ENCODE measurements at regions not wholly inside any gene's neighbourhood (a gene's known extent, or its start where the extent isn't known, plus 50 kb on each side); places are given as distances from the start of the nearest gene placed in this dataset.

DNA sequence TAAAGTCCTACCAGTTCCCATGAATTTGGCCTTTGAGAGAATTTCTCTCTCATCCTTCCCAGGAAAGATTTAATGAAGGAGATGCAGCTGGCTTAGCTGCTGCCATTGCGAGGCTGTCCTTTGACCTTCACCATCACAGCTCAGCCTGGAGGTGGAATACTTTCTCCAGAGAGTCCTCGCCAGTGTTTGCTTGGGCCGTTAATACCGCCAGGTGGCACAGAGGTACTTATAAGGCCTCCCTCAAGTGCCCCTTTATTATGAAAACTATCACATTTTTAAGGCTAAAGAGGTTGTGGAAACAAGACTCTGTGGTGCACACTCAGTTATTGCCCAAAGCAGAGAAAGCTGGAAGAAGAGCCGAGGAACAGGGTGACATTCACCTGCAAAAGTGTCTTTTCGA lies 330.6 kb downstream of the CCSER2 start:
- no peak overlapping the region for H3K9ac ChIP-seq (ENCODE audit: low read length in 3 of 3)
- H3K4me1 ChIP-seq (ENCODE audit: control insufficient read depth in 2 of 3, insufficient read depth in 2 of 3, low read depth in 1 of 3, low read length in 3 of 3): no peaks in the 10 kb centered on the region
- no peak overlapping the region for H3K27ac ChIP-seq (ENCODE audit: low read depth in 2 of 2, low read length in 2 of 2)
- H3K36me3 ChIP-seq (ENCODE audit: control insufficient read depth in 2 of 3, insufficient read depth in 3 of 3, low read length in 3 of 3): no peaks in the 10 kb centered on the region
- H3K4me3 ChIP-seq (ENCODE audit: low read length in 3 of 3): no peak overlapping the region
- FAIRE-seq (no peak), DNase-seq (no peak)
- TF ChIP-seq, protein P1, sequence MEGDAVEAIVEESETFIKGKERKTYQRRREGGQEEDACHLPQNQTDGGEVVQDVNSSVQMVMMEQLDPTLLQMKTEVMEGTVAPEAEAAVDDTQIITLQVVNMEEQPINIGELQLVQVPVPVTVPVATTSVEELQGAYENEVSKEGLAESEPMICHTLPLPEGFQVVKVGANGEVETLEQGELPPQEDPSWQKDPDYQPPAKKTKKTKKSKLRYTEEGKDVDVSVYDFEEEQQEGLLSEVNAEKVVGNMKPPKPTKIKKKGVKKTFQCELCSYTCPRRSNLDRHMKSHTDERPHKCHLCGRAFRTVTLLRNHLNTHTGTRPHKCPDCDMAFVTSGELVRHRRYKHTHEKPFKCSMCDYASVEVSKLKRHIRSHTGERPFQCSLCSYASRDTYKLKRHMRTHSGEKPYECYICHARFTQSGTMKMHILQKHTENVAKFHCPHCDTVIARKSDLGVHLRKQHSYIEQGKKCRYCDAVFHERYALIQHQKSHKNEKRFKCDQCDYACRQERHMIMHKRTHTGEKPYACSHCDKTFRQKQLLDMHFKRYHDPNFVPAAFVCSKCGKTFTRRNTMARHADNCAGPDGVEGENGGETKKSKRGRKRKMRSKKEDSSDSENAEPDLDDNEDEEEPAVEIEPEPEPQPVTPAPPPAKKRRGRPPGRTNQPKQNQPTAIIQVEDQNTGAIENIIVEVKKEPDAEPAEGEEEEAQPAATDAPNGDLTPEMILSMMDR (IDR thresholded peaks at IDR 0.05; ENCODE audit: borderline replicate concordance, extremely low read depth, insufficient read depth): no peak
- H3K9me3 ChIP-seq (ENCODE audit: control insufficient read depth in 2 of 3, insufficient read depth in 1 of 3, low read length in 3 of 3): no peaks in the 10 kb centered on the region
- H3K27me3 ChIP-seq (ENCODE audit: control insufficient read depth, insufficient read depth, low read length): no peaks in the 10 kb centered on the region
- intact Hi-C loops (cut with DNase I): no loop called here

DNA sequence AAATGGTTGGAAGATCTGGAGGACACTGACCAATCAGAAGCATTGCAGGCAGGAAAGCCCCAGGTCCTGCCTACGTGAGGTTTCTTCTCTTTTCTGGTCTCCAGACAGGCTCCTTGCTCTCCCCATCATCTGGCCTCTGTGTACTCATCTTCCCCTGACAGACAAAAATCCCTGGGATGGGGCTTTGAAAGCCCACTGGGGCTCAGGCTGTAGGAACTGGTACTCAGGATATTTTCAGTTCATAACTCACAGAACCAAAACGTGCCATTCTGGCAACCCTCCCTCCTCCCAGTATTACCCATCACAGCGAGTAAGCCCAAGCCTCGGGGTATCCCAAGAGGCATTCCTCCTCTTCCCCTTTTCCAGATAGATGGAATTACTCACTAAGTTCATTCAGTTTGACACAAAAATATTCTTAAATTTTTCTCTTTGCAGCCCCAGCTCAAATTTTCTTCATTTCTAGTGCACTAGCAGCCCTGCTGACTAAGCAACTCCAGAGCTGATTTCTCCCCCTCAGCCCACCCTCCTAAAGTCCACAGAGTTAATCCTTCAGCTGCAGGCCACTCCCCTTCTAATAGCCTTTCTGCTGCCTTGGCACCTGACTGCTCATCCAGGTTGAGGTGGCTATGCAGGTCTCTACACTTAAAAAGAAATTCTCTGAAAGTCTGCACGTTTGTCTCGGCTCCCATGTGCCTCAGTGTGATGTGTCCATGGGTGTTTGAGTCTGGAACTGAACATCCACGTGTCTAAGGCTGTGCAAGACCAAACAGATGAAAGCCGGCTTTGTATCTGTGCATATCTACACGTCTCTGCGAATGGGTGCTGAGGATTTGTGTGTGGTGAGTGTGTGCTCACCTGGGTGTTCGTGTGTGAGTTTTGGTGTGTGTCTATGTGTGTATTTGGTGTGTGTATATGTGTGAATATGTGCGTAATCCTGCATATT lies 331.4 kb downstream of the CCSER2 start:
- intact Hi-C loops (cut with DNase I): no loop called here
- FAIRE-seq (no peak), DNase-seq (peak in 1 of 5 donors; percentile 18)
- no peak overlapping the region for H3K9ac ChIP-seq (ENCODE audit: low read length in 3 of 3)
- no peaks in the 10 kb centered on the region for H3K4me1 ChIP-seq (ENCODE audit: control insufficient read depth in 2 of 3, insufficient read depth in 2 of 3, low read depth in 1 of 3, low read length in 3 of 3)
- no peaks in the 10 kb centered on the region for H3K36me3 ChIP-seq (ENCODE audit: control insufficient read depth in 2 of 3, insufficient read depth in 3 of 3, low read length in 3 of 3)
- no peak overlapping the region for H3K4me3 ChIP-seq (ENCODE audit: low read length in 3 of 3)
- no peaks in the 10 kb centered on the region for H3K9me3 ChIP-seq (ENCODE audit: control insufficient read depth in 2 of 3, insufficient read depth in 1 of 3, low read length in 3 of 3)
- TF ChIP-seq, protein P1 (IDR thresholded peaks at IDR 0.05; ENCODE audit: borderline replicate concordance, extremely low read depth, insufficient read depth): no peak
- H3K27me3 ChIP-seq (ENCODE audit: control insufficient read depth, insufficient read depth, low read length): no peaks in the 10 kb centered on the region
- H3K27ac ChIP-seq (ENCODE audit: low read depth in 2 of 2, low read length in 2 of 2): no peak overlapping the region

DNA sequence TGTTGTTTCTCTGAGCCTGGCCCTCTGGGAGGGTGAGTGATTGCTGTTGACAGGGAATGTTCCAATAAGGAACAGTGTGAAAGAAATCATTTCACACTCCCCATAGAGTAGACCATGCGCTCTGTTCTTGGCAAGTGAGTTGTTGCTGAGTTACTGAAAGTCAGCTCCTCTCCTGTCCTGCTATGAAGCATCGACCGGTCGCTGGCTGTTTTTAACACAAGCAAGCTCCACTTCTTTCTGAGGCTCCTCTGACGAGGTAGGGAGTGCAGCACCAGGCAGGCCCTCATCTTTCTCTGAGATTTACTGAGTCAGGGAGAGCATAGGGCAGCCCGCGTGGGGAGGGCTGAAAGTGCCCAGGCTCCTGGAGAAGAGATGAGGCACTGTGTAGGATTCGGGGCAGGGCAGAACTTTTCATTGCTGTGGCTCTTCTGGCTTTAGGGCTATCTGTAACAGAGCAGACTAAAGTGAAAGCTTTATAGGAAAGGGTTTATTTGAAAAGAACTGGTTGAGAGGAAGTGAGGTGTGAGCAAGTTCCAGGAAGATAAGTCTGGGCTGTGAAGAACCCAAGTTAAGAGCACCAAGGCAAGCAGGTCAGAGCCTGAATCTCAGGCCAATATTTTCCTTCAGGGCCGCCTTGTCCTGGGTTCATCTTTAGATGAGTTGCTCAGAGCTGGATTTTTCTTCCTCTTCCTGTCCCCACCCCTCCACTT lies 332.2 kb downstream of the CCSER2 start:
- no peak overlapping the region for H3K27ac ChIP-seq (ENCODE audit: low read depth in 2 of 2, low read length in 2 of 2)
- DNase-seq (no peak), FAIRE-seq (no peak)
- H3K27me3 ChIP-seq (ENCODE audit: control insufficient read depth, insufficient read depth, low read length): no peaks in the 10 kb centered on the region
- no peak overlapping the region for H3K9ac ChIP-seq (ENCODE audit: low read length in 3 of 3)
- no peaks in the 10 kb centered on the region for H3K36me3 ChIP-seq (ENCODE audit: control insufficient read depth in 2 of 3, insufficient read depth in 3 of 3, low read length in 3 of 3)
- no peaks in the 10 kb centered on the region for H3K9me3 ChIP-seq (ENCODE audit: control insufficient read depth in 2 of 3, insufficient read depth in 1 of 3, low read length in 3 of 3)
- H3K4me1 ChIP-seq (ENCODE audit: control insufficient read depth in 2 of 3, insufficient read depth in 2 of 3, low read depth in 1 of 3, low read length in 3 of 3): no peaks in the 10 kb centered on the region
- H3K4me3 ChIP-seq (ENCODE audit: low read length in 3 of 3): no peak overlapping the region
- TF ChIP-seq, protein P1 (IDR thresholded peaks at IDR 0.05; ENCODE audit: borderline replicate concordance, extremely low read depth, insufficient read depth): no peak
- intact Hi-C loops (cut with DNase I): no loop called here

Measured in kidney (tissue), 13 donors.